ENCODE measurements at regions not wholly inside any gene's neighbourhood (a gene's known extent, or its start where the extent isn't known, plus 50 kb on each side); places are given as distances from the start of the nearest gene placed in this dataset.
A peak's percentile ranks its signal among the peaks of the same experiment; 100 is the strongest.

- TF ChIP-seq ZNF133 (CRISPR knock-in tag; IDR thresholded peaks at IDR 0.05), result no peak
- TF ChIP-seq, protein P1, sequence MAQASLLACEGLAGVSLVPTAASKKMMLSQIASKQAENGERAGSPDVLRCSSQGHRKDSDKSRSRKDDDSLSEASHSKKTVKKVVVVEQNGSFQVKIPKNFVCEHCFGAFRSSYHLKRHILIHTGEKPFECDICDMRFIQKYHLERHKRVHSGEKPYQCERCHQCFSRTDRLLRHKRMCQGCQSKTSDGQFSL (CRISPR knock-in tag; IDR thresholded peaks at IDR 0.05), result 0 out of 2 replicates have a peak, but pooled peaks have one; percentile 23
- TF ChIP-seq, protein P1 (tag; IDR thresholded peaks at IDR 0.05), result no peak
- H3K9ac ChIP-seq (ENCODE audit: insufficient read depth in 1 of 2, low read depth in 2 of 2, low read length in 2 of 2), result no peak overlapping the region
- peaks cover 6 to 13% of the 10 kb centered on the region in 2 experiments; a peak in 3 of 5 replicates for H3K4me1 ChIP-seq (replicated peaks in 1 of 2; ENCODE audit: control insufficient read depth in 2 of 2, insufficient read depth in 2 of 2, low read length in 2 of 2)
- DNase-seq (ENCODE audit: extremely low read depth in 1 of 4, low spot score in 3 of 4) (no peak), ATAC-seq (no peak), FAIRE-seq (no peak)
- H3K9me1 ChIP-seq (ENCODE audit: control insufficient read depth, insufficient read depth, low read length), result no peaks in the 10 kb centered on the region
- intact Hi-C loops (cut with micrococcal nuclease), result no loop called here
- POLR2A ChIA-PET, result interaction anchor here (1.0 to 1.2 kb wide), 2 partner anchors 13 to 17 kb away, joined by 3 read pairs; no protein-coding TSS in a partner anchor
- H3K4me2 ChIP-seq (ENCODE audit: insufficient read depth, low read length), result no peak overlapping the region
- peak overlapping the region; percentile 12; the same call in 1 of the 2 replicates for H2AFZ ChIP-seq (ENCODE audit: low read depth, low read length)
- BruUV-seq (replicated peaks), result no TSS peak
- no peaks in the 10 kb centered on the region for H3K9me3 ChIP-seq (replicated peaks; ENCODE audit: control insufficient read depth, insufficient read depth, low read depth, low read length)
- H4K20me1 ChIP-seq (replicated peaks; ENCODE audit: control insufficient read depth, insufficient read depth, low read length), result no peaks in the 10 kb centered on the region
- peaks cover 29 to 45% of the 10 kb centered on the region in 2 experiments for H3K27me3 ChIP-seq (ENCODE audit: control insufficient read depth in 2 of 2, insufficient read depth in 2 of 2, low read length in 2 of 2)
- H3K4me3 ChIP-seq, result no peak overlapping the region
- no peak overlapping the region for H3K27ac ChIP-seq (ENCODE audit: extremely low read depth, low read depth, low read length)
- in situ Hi-C loops (cut with MboI), result no loop called here
- no peaks in the 10 kb centered on the region for H3K79me2 ChIP-seq (ENCODE audit: control insufficient read depth, insufficient read depth, low read length)
- no peaks in the 10 kb centered on the region for H3K36me3 ChIP-seq (ENCODE audit: control insufficient read depth, insufficient read depth, low read length)
- 22% methylated on average over 11 of the region's 11 CpGs for WGBS (ENCODE audit: insufficient coverage, low coverage, missing lambda C conversion rate)
- CTCF ChIA-PET (ENCODE audit: low intra/inter-chr PET ratio), result no interaction called here
These were observed 236.8 kb downstream of the LY86 start for GRCh38 chr6:6825193-6825784.

All from K562 (cell line).